ENCODE measurements at regions not wholly inside any gene's neighbourhood (a gene's known extent, or its start where the extent isn't known, plus 50 kb on each side); places are given as distances from the start of the nearest gene placed in this dataset.

DNA sequence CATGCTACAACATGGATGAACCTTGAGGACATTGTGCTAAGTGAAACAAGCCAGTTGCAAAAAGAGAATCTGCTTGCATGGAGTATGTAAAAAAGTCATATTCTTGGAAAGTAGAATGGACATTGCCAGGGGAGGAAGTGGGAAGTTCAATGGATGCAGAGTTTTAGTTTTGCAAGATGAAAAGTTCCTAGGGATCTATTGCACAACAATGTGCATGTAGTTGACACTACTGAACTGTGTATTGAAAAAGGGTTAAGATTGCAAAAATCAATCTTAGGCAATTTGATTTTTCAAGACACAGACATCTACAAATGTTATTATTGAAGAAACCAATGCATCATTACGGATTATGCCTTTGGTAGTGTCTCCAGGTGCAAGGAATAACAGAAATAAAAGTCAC, 50.3 kb upstream of the MAGI3 start:
- TF ChIP-seq, protein P1, sequence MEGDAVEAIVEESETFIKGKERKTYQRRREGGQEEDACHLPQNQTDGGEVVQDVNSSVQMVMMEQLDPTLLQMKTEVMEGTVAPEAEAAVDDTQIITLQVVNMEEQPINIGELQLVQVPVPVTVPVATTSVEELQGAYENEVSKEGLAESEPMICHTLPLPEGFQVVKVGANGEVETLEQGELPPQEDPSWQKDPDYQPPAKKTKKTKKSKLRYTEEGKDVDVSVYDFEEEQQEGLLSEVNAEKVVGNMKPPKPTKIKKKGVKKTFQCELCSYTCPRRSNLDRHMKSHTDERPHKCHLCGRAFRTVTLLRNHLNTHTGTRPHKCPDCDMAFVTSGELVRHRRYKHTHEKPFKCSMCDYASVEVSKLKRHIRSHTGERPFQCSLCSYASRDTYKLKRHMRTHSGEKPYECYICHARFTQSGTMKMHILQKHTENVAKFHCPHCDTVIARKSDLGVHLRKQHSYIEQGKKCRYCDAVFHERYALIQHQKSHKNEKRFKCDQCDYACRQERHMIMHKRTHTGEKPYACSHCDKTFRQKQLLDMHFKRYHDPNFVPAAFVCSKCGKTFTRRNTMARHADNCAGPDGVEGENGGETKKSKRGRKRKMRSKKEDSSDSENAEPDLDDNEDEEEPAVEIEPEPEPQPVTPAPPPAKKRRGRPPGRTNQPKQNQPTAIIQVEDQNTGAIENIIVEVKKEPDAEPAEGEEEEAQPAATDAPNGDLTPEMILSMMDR (IDR thresholded peaks at IDR 0.05; ENCODE audit: insufficient read depth, low read depth, low read length): no peak
- TF ChIP-seq EZH2 (IDR thresholded peaks at IDR 0.05; ENCODE audit: insufficient read depth, low read length): no peak
